Esophagus muscularis mucosa (tissue), 4 donors: ENCODE measurements at regions not wholly inside any gene's neighbourhood (a gene's known extent, or its start where the extent isn't known, plus 50 kb on each side); places are given as distances from the start of the nearest gene placed in this dataset.
"Not testable (repeated sequence)": the region's sequence is repeated elsewhere in the genome, so short reads cannot be mapped to it uniquely, and the experiment has no call there.

Experiments used
- DNase-seq: peaks from one replicate; pipeline ENCODE4 v3.0.0-alpha.2; 2017; ENCODE audit errors: extremely low spot score
- H3K27ac ChIP-seq, 4 donors: fragments of 200-600 bp; sonication (generic); replicated peaks in 1 of 4; 1 replicate in 3 of 4; 2 replicates in 1 of 4; pipeline ENCODE4 v1.5.1; 2016 to 2019; ENCODE audit warnings: mild to moderate bottlenecking in 1 of 4
- H3K27me3 ChIP-seq, 4 donors: fragments of 200-600 bp; sonication (generic); one replicate each; pipeline versions ENCODE4 v1.5.1 to v1.6.0; 2016 to 2019
- H3K36me3 ChIP-seq, 4 donors: fragments of 200-600 bp; sonication (generic); one replicate each; pipeline ENCODE4 v1.5.1; 2016 to 2019
- H3K4me1 ChIP-seq, 4 donors: fragments of 200-600 bp; sonication (generic); one replicate each; pipeline ENCODE4 v1.5.1; 2016 to 2019
- H3K4me3 ChIP-seq, 4 donors: fragments of 200-600 bp; sonication (generic); 1 replicate in 2 of 4; 2 replicates in 2 of 4; pipeline ENCODE4 v1.5.1; 2016 to 2019; ENCODE audit warnings: mild to moderate bottlenecking in 4 of 4, moderate library complexity in 1 of 4
- H3K9me3 ChIP-seq, 4 donors: fragments of 200-600 bp; sonication (generic); 1 replicate in 3 of 4; 2 replicates in 1 of 4; pipeline ENCODE4 v1.5.1; 2016 to 2019
- EP300 ChIP-seq: sonication (generic); formaldehyde crosslinking; IDR thresholded peaks from one replicate; pipeline ENCODE4 v1.6.1; 2017; ENCODE audit warnings: antibody characterized with exemption
- POLR2A ChIP-seq: fragments of 450-650 bp; IDR thresholded peaks from one replicate; pipeline ENCODE4 v1.6.1; 2017; ENCODE audit warnings: antibody characterized with exemption, moderate library complexity, mild to moderate bottlenecking, low read depth
- POLR2AphosphoS5 ChIP-seq, 2 donors: sonication (generic); formaldehyde crosslinking; IDR thresholded peaks; one replicate each; pipeline ENCODE4 v1.6.1; 2017; ENCODE audit warnings: antibody characterized with exemption in 2 of 2
- WGBS: methylation state at CpG from one replicate; pipeline ENCODE4 v1.1.5; 2018; 5-methylcytosine and 5-hydroxymethylcytosine counted together
- intact Hi-C: fragments of 100-400 bp; cut with DNase I; formaldehyde crosslinking; loops from one replicate; pipeline ENCODE4 v1.15.1; 2023
- TF ChIP-seq, protein P1 (sequence below), 3 experiments: fragments of 200-600 bp in 2 of 3; fragments of 450-650 bp in 1 of 3; sonication (generic) in 2 of 3; IDR thresholded peaks; one replicate each; pipeline ENCODE4 v1.5.1; 2017 to 2019; ENCODE audit warnings: antibody characterized with exemption in 3 of 3, mild to moderate bottlenecking in 2 of 3, moderate library complexity in 1 of 3

DNA sequence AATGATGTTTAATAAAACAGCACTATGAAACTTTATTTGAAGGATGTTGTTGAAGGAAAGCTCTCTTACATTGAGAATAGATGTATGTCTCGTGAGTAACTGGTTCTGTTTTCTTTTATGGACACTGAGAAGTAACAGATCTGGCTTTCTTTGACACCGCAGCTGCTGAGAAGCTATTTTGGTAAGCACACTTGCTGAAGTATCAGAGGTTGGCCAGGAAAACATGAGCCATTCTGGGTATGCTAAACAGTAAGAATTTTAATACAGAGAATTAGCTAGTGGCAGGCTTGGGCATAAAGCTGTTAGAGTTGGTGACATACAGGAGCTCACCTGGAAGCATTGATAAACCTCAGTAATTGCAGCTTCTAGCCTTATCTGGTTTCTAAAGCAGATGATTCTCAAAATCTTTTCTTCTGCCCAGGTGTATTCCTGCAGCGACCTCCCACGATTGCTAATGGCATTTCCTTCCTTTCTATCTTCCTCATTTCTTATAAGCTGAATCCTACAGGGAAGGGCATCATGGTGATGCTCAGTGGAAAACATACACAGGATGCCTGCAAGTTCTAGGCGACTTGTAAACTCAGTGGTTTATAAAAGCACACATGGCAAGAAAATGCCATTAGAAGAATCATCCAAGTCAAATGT is 291.6 kb upstream of the SLC16A7 start:
- no peak overlapping the region for H3K4me3 ChIP-seq
- H3K9me3 ChIP-seq, result no peaks in the 10 kb centered on the region
- no peak overlapping the region for H3K27ac ChIP-seq
- no peaks in the 10 kb centered on the region for H3K36me3 ChIP-seq
- intact Hi-C loops, result no loop called here
- TF ChIP-seq EP300 (no peak), POLR2A (no peak), POLR2AphosphoS5 (IDR thresholded peaks at IDR 0.05) (no peak)
- TF ChIP-seq, protein P1, sequence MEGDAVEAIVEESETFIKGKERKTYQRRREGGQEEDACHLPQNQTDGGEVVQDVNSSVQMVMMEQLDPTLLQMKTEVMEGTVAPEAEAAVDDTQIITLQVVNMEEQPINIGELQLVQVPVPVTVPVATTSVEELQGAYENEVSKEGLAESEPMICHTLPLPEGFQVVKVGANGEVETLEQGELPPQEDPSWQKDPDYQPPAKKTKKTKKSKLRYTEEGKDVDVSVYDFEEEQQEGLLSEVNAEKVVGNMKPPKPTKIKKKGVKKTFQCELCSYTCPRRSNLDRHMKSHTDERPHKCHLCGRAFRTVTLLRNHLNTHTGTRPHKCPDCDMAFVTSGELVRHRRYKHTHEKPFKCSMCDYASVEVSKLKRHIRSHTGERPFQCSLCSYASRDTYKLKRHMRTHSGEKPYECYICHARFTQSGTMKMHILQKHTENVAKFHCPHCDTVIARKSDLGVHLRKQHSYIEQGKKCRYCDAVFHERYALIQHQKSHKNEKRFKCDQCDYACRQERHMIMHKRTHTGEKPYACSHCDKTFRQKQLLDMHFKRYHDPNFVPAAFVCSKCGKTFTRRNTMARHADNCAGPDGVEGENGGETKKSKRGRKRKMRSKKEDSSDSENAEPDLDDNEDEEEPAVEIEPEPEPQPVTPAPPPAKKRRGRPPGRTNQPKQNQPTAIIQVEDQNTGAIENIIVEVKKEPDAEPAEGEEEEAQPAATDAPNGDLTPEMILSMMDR (IDR thresholded peaks at IDR 0.05), result no peak
- no peak for DNase-seq
- WGBS, result 67% methylated on average over 5 of the region's 5 CpGs
- H3K4me1 ChIP-seq, result no peaks in the 10 kb centered on the region
- no peaks in the 10 kb centered on the region for H3K27me3 ChIP-seq

DNA sequence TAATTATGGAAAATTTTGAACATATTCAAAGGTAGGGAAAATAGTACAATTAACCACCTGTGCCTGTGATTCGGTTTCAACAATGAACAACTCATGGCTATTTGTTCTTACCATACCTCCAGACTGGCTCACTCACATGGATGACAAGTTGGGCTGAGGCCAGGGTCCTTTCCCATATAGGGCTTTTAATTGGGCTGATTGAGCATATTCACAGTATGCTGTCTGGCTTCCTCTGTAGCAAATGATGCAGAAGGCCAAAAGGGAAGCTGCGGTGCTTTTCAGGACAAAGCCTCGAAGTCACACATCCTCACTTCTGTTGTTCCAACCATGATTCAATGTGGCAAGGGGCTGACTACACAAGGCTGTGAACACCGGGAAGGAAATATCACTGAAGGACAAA is 297.5 kb upstream of the SLC16A7 start:
- Histone ChIP-seq H3K27me3 (no peaks in the 10 kb centered on the region), H3K4me3 (no peak overlapping the region), H3K36me3 (no peaks in the 10 kb centered on the region), H3K27ac (no peak overlapping the region), H3K4me1 (no peaks in the 10 kb centered on the region), H3K9me3 (no peaks in the 10 kb centered on the region)
- 77% methylated on average over 4 of the region's 4 CpGs for WGBS
- TF ChIP-seq, protein P1 (IDR thresholded peaks at IDR 0.05), result no peak
- no peak for TF ChIP-seq POLR2AphosphoS5 (IDR thresholded peaks at IDR 0.05)
- no peak for TF ChIP-seq POLR2A
- no peak for TF ChIP-seq EP300
- intact Hi-C loops, result no loop called here
- DNase-seq, result no peak

DNA sequence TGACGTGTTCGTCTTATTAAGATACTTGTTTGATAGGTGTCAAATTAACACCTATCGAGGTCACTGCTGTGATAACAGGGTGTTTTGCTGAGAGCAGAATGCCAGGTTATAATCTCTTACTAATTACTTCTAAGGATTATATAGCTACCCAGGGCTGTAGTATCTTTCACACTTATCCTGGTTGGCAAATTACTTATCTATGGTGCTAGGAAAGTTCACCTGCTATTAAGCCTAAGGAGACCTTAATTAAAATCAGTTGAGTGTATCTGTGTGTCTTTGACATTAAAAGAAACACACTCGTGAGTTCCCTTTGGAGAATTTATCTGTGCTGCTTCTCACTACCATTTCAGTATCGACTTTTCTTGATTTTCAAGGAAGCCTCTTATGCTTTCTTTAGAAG is 301.6 kb upstream of the SLC16A7 start:
- no peak for DNase-seq
- intact Hi-C loops, result no loop called here
- no peak for TF ChIP-seq POLR2A
- TF ChIP-seq EP300, result no peak
- TF ChIP-seq, protein P1 (IDR thresholded peaks at IDR 0.05), result no peak
- no peak for TF ChIP-seq POLR2AphosphoS5 (IDR thresholded peaks at IDR 0.05)
- 87% methylated on average over 5 of the region's 5 CpGs for WGBS
- Histone ChIP-seq H3K4me3 (no peak overlapping the region), H3K27ac (no peak overlapping the region), H3K27me3 (no peaks in the 10 kb centered on the region), H3K36me3 (no peaks in the 10 kb centered on the region), H3K4me1 (no peaks in the 10 kb centered on the region), H3K9me3 (no peaks in the 10 kb centered on the region)

DNA sequence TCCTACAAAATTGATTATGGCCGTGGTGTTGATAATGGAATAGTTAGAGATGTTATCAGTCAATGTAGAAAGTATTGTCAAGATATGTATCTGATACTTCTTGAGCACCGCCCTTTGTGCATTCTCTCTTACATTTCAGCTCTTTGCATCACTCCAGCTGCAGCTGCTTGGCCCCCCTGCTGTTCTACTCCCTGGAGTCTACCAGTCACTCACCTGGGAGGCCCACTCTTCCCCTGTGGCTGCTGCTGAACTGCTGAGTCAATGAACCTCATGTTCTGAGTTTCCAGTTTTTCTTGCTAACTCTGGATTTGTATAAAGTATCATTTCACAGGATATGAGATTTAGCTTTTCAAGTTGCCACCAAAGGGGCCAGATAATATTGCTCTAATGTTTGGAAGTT is 312.8 kb upstream of the SLC16A7 start:
- Histone ChIP-seq H3K27ac (no peak overlapping the region), H3K36me3 (no peaks in the 10 kb centered on the region), H3K9me3 (no peaks in the 10 kb centered on the region), H3K4me1 (no peaks in the 10 kb centered on the region), H3K27me3 (no peaks in the 10 kb centered on the region), H3K4me3 (no peak overlapping the region)
- WGBS, result 76% methylated on average over 2 of the region's 2 CpGs
- no peak for DNase-seq
- intact Hi-C loops, result no loop called here
- TF ChIP-seq POLR2AphosphoS5 (IDR thresholded peaks at IDR 0.05) (no peak), EP300 (no peak), POLR2A (no peak)
- TF ChIP-seq, protein P1 (IDR thresholded peaks at IDR 0.05), result no peak

DNA sequence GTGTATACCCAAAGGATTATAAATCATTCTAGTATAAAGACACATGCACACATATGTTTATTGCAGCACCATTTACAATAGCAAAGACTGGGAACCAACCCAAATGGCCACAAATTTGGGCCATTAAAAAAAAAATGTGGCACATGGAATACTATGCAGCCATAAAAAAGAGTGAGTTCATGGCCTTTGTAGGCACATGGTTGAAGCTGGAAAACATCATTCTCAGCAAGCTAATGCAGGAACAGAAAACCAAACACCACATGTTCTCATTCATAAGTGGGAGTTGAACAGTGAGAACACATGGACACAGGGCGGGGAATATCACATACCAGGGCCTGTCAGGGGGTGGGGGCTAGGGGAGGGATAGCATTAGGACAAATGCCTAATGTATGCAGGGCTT is 322.3 kb upstream of the SLC16A7 start:
- 89% methylated on average over 1 of the region's 1 CpG for WGBS
- H3K36me3 ChIP-seq, H3K4me3 ChIP-seq, H3K27ac ChIP-seq, DNase-seq, H3K27me3 ChIP-seq, intact Hi-C loops, H3K4me1 ChIP-seq: not testable (repeated sequence)
- peaks cover 0 to 12% (median 9%) of the 10 kb centered on the region in 4 donors for H3K9me3 ChIP-seq
